ENCODE measurements at regions not wholly inside any gene's neighbourhood (a gene's known extent, or its start where the extent isn't known, plus 50 kb on each side); places are given as distances from the start of the nearest gene placed in this dataset.

DNA sequence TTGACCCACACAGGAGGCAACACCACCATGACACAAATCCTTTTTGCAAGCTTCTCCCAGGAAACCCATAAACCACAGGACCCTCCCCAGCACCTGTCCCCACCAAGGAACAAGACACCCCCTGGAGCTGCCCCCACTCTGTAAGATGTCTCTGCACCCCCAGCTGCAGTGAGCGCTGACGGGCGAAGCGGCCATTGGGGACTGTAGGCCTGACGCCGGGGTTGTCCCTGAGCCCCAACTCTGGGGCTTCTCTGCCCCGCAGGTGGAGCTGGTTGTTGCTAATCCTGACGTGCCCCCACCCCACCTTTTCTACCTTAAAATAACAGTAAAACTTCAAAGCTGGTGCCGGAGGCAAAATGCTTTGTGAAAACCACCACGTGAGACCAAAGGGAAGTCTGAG is 94.7 kb upstream of the PPP2R2D start:
- no peak for FAIRE-seq

DNA sequence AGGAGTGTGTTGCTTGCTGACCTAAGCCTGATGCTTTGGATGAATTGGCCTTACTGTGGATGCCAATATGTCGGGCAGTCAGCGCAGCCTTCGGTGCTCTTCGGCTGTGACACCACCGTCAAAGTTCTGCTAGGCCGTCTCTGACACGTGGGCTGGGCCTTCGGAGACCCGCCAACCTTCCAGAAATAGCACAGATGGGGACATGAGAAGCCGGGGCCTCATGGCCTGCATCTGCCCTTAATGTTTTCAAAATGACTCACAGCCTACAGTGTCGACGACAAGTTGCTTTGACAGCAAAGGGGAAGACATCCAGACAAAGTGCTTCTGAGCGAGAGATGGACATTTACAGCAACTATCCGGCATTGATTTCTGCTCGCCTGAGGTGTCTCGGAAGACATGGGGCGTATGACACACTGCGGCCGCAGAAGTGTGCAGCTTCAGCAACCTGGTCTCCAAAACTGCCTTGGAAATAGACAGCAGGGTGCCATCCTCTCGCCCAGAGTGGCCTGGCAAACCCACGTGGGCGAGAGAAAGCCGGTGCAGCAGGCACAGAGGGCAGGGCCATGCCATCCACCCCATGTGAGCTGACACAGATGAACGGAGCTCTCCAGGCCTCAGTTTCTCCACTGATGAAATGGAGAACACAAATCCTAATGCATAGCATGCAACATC is 94.0 kb upstream of the PPP2R2D start:
- no peak for DNase-seq (ENCODE audit: low read depth)
- TF ChIP-seq, protein P1, sequence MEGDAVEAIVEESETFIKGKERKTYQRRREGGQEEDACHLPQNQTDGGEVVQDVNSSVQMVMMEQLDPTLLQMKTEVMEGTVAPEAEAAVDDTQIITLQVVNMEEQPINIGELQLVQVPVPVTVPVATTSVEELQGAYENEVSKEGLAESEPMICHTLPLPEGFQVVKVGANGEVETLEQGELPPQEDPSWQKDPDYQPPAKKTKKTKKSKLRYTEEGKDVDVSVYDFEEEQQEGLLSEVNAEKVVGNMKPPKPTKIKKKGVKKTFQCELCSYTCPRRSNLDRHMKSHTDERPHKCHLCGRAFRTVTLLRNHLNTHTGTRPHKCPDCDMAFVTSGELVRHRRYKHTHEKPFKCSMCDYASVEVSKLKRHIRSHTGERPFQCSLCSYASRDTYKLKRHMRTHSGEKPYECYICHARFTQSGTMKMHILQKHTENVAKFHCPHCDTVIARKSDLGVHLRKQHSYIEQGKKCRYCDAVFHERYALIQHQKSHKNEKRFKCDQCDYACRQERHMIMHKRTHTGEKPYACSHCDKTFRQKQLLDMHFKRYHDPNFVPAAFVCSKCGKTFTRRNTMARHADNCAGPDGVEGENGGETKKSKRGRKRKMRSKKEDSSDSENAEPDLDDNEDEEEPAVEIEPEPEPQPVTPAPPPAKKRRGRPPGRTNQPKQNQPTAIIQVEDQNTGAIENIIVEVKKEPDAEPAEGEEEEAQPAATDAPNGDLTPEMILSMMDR (IDR thresholded peaks at IDR 0.05; ENCODE audit: insufficient read depth, low read length, severe bottlenecking): no peak
- H3K27me3 ChIP-seq (ENCODE audit: control insufficient read depth, insufficient read depth, low read length): no peaks in the 10 kb centered on the region
- no peak for FAIRE-seq
- no peak overlapping the region for H3K4me3 ChIP-seq (ENCODE audit: low read depth, low read length)
- H3K36me3 ChIP-seq (ENCODE audit: control insufficient read depth, insufficient read depth, low read length): no peaks in the 10 kb centered on the region

More for the DNA sequence above, 94.7 kb upstream of the PPP2R2D start:
- no peak for DNase-seq (ENCODE audit: low read depth)
- H3K27me3 ChIP-seq (ENCODE audit: control insufficient read depth, insufficient read depth, low read length): no peaks in the 10 kb centered on the region
- no peaks in the 10 kb centered on the region for H3K36me3 ChIP-seq (ENCODE audit: control insufficient read depth, insufficient read depth, low read length)
- H3K4me3 ChIP-seq (ENCODE audit: low read depth, low read length): no peak overlapping the region
- TF ChIP-seq, protein P1 (IDR thresholded peaks at IDR 0.05; ENCODE audit: insufficient read depth, low read length, severe bottlenecking): no peak

DNA sequence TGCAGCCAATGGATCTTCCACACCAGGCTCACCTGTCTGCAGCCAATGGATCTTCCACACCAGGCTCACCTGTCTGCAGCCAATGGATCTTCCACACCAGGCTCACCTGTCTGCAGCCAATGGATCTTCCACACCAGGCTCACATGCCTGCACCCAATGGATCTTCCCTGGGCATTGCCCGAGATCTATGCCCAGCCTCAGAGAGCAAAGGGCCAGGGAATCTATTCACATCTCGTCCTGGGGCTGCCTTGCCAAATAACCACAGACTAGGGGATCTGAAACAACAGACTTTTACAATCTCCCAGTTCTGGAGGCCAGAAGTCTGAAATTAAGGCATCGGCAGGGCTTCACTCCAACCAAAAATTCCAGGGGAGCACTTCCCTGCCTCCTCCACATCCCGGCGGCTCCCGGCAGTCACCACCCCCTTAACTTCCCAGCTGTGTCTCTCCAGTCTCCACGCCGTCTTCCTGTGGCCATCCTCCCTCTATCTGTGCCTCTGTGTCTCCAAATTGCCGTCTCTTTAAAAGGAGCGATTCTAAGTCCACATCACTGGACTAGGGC is 92.4 kb upstream of the PPP2R2D start:
- no peaks in the 10 kb centered on the region for H3K36me3 ChIP-seq (ENCODE audit: control insufficient read depth, insufficient read depth, low read length)
- no peaks in the 10 kb centered on the region for H3K27me3 ChIP-seq (ENCODE audit: control insufficient read depth, insufficient read depth, low read length)
- TF ChIP-seq, protein P1 (IDR thresholded peaks at IDR 0.05; ENCODE audit: insufficient read depth, low read length, severe bottlenecking): no peak
- no peak overlapping the region for H3K4me3 ChIP-seq (ENCODE audit: low read depth, low read length)
- DNase-seq (ENCODE audit: low read depth) (no peak), FAIRE-seq (no peak)

DNA sequence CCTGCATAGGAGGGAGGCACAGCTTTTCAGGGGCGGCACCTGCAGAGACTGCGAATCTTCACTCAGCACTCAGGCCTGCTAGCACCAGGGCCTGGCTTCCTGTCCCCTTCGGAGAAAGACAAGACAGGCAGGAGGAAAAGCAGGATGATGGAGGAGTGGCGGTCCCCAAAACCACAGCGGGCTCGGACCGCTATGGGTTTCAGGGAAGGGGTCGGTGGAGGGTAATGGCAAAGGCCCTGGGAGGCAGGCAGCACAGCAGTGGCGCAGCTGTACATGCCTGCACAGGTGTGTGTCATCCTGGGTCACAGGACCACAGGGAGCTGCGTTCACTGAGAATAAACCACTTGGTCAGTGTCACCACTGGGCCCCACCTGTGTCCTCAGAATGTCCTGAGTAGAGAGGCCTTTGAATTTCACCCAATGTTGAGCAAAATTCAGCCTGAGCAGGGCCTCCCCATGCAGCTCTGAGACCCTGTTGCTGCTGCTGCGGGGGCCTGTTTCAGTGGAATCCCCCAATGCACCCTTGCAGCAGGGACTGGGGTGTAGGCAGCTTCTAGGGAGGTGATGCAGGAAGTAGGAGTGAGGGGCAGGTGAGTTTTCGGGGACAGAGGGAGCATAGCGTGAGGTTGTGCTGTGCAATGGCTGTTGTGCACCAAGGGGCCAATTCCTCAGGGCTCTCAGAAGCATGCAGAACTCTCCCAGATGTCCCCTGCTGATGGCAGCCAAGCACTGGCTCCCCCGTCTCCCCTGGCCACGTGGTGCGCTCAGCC is 90.6 kb upstream of the PPP2R2D start:
- Histone ChIP-seq H3K27me3 (ENCODE audit: control insufficient read depth, insufficient read depth, low read length) (no peaks in the 10 kb centered on the region), H3K36me3 (ENCODE audit: control insufficient read depth, insufficient read depth, low read length) (no peaks in the 10 kb centered on the region), H3K4me3 (ENCODE audit: low read depth, low read length) (no peak overlapping the region)
- FAIRE-seq (no peak), DNase-seq (ENCODE audit: low read depth) (no peak)
- TF ChIP-seq, protein P1 (IDR thresholded peaks at IDR 0.05; ENCODE audit: insufficient read depth, low read length, severe bottlenecking): no peak

DNA sequence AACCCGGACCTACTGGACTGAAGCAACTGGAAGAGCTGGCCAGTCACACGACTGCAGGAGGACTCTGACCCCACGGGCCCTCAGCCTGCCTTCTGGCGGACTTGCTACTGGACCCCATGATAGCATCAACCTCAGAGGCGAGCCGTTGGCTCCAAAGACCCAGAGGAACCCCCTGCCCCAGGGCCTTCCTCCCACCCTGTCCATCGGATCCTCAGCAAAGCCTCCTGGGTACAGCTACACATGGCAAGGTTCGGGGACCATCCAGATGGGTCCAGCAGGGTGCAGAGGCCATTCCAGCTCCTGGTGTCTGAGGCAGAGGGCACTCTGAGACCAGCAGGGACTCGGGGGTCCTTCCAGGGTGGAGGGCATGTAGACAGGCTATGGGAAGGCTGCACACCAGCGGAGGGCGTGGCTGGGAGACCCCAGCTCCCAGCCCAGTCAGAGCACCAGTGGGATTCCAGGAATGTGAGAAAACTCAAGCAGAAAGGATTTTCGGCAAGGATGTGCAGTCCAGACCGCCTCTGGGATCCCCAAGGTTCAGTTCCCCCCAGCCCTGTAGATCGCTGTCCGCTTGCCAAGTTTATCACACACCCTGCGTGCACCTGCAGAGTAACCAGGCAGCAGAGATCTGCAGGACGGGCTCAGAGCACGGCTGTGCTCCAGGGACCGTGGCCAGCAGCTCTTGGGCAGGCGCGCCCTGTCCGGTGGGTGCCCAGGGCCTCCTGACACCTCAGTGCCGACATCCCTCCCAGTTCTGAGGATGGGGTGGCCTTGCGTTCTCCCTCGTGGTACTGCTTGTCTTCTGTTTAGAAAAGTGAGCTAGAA is 89.8 kb upstream of the PPP2R2D start:
- TF ChIP-seq, protein P1 (IDR thresholded peaks at IDR 0.05; ENCODE audit: insufficient read depth, low read length, severe bottlenecking): no peak
- Histone ChIP-seq H3K27me3 (ENCODE audit: control insufficient read depth, insufficient read depth, low read length) (no peaks in the 10 kb centered on the region), H3K4me3 (ENCODE audit: low read depth, low read length) (no peak overlapping the region), H3K36me3 (ENCODE audit: control insufficient read depth, insufficient read depth, low read length) (no peaks in the 10 kb centered on the region)
- DNase-seq (ENCODE audit: low read depth) (no peak), FAIRE-seq (no peak)

Data from bronchial epithelial cell (primary cell).